NCI-H1105 (cell line): ENCODE measurements at regions not wholly inside any gene's neighbourhood (a gene's known extent, or its start where the extent isn't known, plus 50 kb on each side); places are given as distances from the start of the nearest gene placed in this dataset.
"Not testable (repeated sequence)": the region's sequence is repeated elsewhere in the genome, so short reads cannot be mapped to it uniquely, and the experiment has no call there.

Experiments used
- DNase-seq: peaks from one replicate; lab custom pipeline; 2025; lab: John Stamatoyannopoulos, UW

DNA sequence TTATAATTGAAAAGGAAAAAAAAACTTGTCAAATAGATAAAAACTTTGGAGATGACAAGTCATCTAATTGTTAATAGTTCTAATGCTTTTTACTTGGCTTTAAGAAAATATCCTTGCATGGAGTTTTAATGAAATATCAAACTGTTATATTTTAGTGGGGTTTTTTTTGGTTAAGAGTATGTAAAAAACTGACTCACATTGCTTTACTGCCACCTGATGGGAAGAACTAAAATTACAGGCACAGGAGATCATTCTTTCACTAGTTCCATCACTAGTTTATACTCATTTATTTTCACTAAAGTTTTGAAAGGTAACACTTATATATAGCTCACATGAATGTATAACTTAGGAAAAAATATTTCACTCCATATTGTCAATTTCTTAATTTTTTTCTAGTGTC, 309.1 kb downstream of the LMBRD1 start:
- DNase-seq, result no peak

DNA sequence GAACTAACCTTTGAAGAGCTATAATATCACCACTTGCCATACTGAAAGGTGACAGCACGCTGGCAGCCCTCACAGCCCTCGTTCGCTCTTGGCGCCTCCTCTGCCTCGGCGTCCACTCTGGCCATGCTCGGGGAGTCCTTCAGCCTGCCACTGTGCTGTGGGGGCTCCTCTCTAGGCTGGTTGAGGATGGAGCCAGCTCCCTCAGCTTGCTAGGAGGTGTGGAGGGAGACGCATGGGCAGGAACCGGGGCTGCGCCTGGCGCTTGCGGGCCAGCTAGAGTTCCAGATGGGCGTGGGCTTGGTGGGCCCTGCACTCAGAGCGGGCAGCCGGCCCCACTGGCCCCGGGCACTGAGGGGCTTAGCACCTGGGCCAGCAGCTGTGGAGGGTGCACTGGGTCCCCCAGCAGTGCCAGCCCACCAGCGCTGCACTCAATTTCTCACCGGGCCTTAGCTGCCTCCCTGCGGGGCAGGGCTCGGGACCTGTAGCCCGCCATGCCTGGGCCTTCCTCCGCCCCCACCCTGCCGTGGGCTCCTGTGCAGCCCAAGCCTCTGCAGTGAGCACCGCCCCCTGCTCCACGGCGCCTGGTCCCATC, 329.7 kb downstream of the LMBRD1 start:
- no peak for DNase-seq

DNA sequence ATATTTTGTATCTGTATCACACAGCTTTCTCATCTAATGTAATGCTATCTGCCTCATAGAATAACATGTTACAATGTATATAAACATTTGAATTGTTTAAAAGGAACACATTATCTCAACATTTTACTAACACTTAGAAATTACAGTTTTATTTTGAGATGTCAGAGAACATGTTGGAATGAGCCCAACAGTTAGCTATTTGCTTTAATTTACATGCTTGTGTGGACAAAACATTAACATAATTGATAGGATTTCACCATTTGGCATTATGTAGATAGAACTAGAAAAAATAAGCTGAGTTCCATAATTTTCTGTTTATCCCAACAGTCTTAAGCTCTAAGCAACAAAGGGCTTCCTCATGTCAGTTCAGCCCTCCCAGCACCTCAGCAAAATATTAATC, 330.9 kb downstream of the LMBRD1 start:
- DNase-seq, result no peak

DNA sequence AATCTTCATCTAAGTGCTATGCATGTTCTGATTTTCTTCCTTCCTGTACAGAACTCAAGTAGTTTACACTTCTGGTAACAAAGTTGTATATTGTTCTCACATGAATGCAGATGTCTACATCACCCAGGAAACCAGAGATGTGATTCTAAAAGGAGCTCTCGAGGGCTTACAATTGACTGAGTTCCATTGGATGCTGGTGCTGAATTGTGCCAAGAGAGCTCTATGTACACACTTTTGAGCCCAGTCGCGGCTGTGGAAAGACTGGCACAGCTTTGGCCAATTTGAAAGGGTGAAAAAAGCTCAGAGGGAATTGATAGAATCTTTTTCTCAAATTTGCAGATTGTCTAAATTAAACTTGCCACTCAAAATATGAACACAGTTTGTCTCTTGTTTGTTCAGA, 340.7 kb downstream of the LMBRD1 start:
- no peak for DNase-seq

DNA sequence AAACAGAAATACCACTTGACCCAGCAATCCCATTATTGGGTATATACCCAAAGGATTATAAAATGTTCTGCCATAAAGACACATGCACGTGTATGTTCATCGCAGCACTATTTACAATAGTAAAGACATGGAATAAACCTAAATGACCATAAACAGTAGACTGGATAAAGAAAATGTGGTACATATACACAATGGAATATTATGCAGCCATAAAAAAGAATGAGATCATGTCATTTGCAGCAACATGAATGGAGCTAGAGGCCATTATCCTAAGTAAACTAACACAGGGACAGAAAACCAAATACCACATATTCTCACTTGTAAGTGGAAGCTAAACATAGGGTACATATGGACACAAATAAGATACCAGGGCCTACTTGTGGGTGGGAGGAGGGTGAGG, 342.2 kb downstream of the LMBRD1 start:
- not testable (repeated sequence) for DNase-seq

DNA sequence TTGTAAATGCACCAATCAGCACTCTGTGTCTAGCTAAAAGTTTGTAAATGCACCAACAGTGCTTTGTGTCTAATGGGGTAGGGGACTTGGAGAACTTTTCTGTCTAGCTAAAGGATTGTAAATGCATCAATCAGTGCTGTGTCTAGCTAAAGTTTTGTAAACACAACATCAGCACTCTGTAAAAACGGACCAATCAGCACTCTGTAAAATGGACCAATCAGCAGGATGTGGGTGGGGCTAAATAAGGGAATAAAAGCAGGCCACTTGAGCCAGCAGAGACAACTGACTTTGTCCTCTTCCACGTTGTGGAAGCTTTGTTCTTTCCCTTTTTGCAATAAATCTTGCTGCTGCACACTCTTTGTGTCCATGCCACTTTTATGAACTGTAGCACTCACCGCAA, 346.3 kb downstream of the LMBRD1 start:
- not testable (repeated sequence) for DNase-seq

DNA sequence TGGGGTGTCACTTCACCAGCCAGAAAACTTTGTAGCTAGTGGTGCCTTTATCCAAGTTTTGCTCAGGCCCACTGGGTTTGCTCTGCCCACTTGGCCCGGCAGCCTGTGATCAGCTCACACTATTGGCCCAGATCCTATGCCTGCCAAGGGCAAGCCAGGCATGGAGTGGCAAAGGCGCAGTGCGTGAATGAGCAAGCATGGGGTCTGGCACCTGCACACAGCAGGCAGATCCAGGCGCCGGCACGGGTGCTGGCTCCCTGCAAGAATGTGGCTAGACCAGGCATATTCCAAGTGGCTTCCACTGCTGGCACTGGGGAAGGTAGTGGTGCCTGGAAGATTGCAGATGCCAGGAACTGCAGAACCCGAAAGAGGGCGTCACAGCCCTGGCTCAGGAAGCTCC, 346.9 kb downstream of the LMBRD1 start:
- no peak for DNase-seq
